ENCODE measurements at regions not wholly inside any gene's neighbourhood (a gene's known extent, or its start where the extent isn't known, plus 50 kb on each side); places are given as distances from the start of the nearest gene placed in this dataset.

DNA sequence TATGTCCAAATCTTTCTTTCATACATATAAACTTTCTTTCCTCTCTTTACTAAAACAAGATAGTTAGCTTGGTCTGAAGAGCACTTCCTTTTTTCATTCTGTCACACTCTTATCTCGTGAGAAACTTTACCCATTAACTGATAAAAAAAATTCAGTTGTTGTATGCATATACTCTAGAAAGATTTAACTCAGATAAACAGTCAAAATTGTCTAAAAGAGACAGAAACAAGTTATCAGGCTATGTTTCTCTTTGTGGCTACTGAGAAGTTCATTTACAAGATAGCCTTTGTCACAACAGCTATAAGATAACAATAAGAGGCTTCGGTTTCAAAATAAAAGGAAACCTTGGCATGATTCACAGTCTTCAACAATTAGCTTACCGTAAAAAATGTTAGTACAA, 235.7 kb upstream of the ATP10A start:
- H3K27me3 ChIP-seq (ENCODE audit: control insufficient read depth, insufficient read depth, low read length), result no peaks in the 10 kb centered on the region
- H3K4me1 ChIP-seq (ENCODE audit: control insufficient read depth, insufficient read depth, low read length), result no peaks in the 10 kb centered on the region
- no peak overlapping the region for H3K4me3 ChIP-seq (ENCODE audit: low read length)
- no peak overlapping the region for H3K27ac ChIP-seq (ENCODE audit: low read depth, low read length)
- H3K9ac ChIP-seq (ENCODE audit: low read length), result no peak overlapping the region
- no peaks in the 10 kb centered on the region for H3K36me3 ChIP-seq (ENCODE audit: control insufficient read depth, insufficient read depth, low read length)

DNA sequence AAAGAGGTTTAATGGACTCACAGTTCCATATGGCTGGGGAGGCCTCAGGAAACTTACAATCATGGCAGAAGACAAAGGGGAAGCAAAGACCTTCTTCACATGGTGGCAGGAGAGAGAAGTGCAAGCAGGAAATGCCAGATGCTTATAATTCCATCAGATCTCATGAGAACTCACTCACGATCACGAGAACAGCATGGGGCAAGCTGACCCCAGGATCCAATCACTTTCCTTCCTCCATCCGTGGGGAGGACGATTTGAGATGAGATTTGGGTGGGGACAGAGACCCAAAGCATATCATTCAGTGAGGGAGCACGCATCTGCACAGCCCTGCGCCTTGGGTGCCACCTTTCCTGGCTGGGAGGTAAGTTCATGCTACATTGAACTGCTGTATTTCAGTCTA, 234.1 kb upstream of the ATP10A start:
- H3K36me3 ChIP-seq (ENCODE audit: control insufficient read depth, insufficient read depth, low read length), result no peaks in the 10 kb centered on the region
- H3K27ac ChIP-seq (ENCODE audit: low read depth, low read length), result no peak overlapping the region
- no peak overlapping the region for H3K4me3 ChIP-seq (ENCODE audit: low read length)
- no peaks in the 10 kb centered on the region for H3K27me3 ChIP-seq (ENCODE audit: control insufficient read depth, insufficient read depth, low read length)
- H3K4me1 ChIP-seq (ENCODE audit: control insufficient read depth, insufficient read depth, low read length), result no peaks in the 10 kb centered on the region
- H3K9ac ChIP-seq (ENCODE audit: low read length), result no peak overlapping the region

DNA sequence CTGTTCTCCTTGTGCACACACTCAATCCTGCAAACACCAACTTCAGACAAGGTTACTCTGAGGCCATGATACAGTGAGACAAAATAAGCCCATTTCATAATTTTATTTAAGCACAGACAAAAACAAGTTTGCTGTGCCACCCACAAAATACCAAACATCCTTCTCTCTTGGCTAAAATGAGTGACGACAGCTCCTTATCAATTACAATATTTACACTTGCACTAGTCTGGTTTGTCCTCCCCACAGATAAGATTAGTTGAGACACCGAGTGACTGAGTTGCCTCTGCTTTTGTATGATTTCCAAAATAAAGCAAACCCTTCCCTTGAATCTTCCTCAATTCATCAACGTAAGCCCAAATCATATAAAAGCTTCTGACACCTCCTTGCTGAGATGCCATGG, 233.5 kb upstream of the ATP10A start:
- Histone ChIP-seq H3K4me1 (ENCODE audit: control insufficient read depth, insufficient read depth, low read length) (no peaks in the 10 kb centered on the region), H3K4me3 (ENCODE audit: low read length) (no peak overlapping the region), H3K27ac (ENCODE audit: low read depth, low read length) (no peak overlapping the region), H3K27me3 (ENCODE audit: control insufficient read depth, insufficient read depth, low read length) (no peaks in the 10 kb centered on the region), H3K36me3 (ENCODE audit: control insufficient read depth, insufficient read depth, low read length) (no peaks in the 10 kb centered on the region), H3K9ac (ENCODE audit: low read length) (no peak overlapping the region)

DNA sequence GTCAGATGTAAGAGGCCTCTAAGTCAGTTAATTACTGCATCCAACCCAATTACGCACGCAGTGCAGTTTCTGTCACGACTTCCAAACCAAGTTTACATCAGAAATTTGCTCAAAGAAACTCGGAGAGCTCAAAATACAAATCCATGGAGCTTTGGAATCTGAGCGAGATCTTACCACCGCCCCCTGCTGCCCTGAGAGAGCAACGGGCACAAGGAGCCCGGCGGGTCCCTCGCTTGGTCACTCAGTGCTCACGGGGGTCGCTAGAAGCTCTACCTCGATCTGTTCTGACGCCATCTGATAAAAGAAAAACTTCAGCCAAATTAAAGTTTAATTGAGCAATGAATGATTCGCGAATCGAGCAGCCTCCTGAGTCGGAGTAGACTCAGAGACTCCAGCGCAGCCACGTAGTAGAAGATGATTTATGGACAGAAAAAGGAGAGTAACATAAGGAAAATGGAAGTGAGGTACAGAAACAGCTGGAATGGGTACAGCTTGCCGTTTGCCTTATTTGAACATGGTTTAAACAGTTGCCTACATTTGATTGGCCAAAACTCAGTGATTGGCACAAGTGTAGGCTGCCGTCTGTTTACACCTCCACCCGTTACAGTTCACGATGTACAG, 232.7 kb upstream of the ATP10A start:
- Histone ChIP-seq H3K9ac (ENCODE audit: low read length) (no peak overlapping the region), H3K27me3 (ENCODE audit: control insufficient read depth, insufficient read depth, low read length) (no peaks in the 10 kb centered on the region), H3K4me1 (ENCODE audit: control insufficient read depth, insufficient read depth, low read length) (no peaks in the 10 kb centered on the region), H3K36me3 (ENCODE audit: control insufficient read depth, insufficient read depth, low read length) (no peaks in the 10 kb centered on the region), H3K27ac (ENCODE audit: low read depth, low read length) (no peak overlapping the region), H3K4me3 (ENCODE audit: low read length) (no peak overlapping the region)

DNA sequence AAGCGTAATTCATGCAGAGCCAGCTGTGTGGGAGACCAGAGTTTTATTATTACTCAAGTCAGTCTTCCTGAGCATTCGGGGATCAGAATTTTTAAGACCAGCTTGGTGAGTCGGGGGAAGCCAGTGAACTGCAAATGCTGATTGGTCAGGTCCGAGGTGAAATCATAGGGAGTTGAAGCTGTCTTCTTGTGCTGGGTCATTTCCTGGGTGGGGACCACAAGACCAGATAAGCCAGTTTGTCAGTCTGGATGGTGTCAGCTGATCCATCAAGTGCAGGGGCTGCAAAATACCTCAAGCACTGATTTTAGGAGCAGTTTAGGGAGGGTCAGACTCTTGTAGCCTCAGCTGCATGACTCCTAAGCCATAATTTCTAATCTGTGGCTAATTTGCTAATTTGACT, 228.1 kb upstream of the ATP10A start:
- Histone ChIP-seq H3K27ac (ENCODE audit: low read depth, low read length) (no peak overlapping the region), H3K9ac (ENCODE audit: low read length) (no peak overlapping the region), H3K4me1 (ENCODE audit: control insufficient read depth, insufficient read depth, low read length) (no peaks in the 10 kb centered on the region), H3K27me3 (ENCODE audit: control insufficient read depth, insufficient read depth, low read length) (no peaks in the 10 kb centered on the region), H3K4me3 (ENCODE audit: low read length) (no peak overlapping the region), H3K36me3 (ENCODE audit: control insufficient read depth, insufficient read depth, low read length) (no peaks in the 10 kb centered on the region)

DNA sequence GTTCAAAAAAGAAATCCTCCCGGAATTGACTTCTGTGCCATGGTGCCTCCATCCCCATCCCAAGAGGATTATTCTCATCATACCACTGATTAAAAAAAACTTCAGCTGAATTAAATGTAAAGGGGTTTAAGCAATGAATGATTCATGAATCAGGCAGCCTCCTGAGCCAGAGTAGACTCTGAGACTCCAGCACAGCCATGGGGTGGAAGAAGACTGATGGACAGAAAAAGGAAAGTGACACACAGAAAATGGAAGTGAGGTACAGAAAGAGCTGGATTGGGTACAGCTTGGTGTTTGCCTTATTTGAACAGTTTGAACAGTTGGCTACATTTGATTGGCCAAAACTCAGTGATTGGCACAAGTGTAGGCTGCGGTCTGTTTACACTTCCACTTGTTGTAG, 224.8 kb upstream of the ATP10A start:
- Histone ChIP-seq H3K27ac (ENCODE audit: low read depth, low read length) (no peak overlapping the region), H3K4me1 (ENCODE audit: control insufficient read depth, insufficient read depth, low read length) (no peaks in the 10 kb centered on the region), H3K4me3 (ENCODE audit: low read length) (no peak overlapping the region), H3K36me3 (ENCODE audit: control insufficient read depth, insufficient read depth, low read length) (no peaks in the 10 kb centered on the region), H3K9ac (ENCODE audit: low read length) (no peak overlapping the region), H3K27me3 (ENCODE audit: control insufficient read depth, insufficient read depth, low read length) (no peaks in the 10 kb centered on the region)

DNA sequence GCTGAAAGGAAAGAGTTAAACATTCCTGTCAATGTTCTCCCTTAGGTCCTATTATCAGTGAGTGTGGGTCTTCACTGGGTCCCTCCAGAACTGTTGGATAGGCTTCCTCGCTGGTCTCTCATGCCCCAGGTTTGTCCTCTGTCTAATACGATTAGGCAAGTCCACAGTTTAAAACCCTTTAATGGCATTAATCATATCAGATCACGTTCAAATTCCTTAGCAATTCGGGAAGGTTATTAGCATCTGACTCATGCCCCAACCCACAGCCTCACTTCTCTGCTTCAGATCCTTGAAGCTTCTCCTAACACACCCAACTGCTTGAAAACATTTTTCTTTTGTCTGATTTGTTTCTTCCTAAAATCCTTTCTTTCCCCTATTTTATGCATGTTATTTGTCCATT, 224.3 kb upstream of the ATP10A start:
- H3K4me1 ChIP-seq (ENCODE audit: control insufficient read depth, insufficient read depth, low read length), result no peaks in the 10 kb centered on the region
- H3K9ac ChIP-seq (ENCODE audit: low read length), result no peak overlapping the region
- H3K4me3 ChIP-seq (ENCODE audit: low read length), result no peak overlapping the region
- H3K36me3 ChIP-seq (ENCODE audit: control insufficient read depth, insufficient read depth, low read length), result no peaks in the 10 kb centered on the region
- no peak overlapping the region for H3K27ac ChIP-seq (ENCODE audit: low read depth, low read length)
- H3K27me3 ChIP-seq (ENCODE audit: control insufficient read depth, insufficient read depth, low read length), result no peaks in the 10 kb centered on the region

DNA sequence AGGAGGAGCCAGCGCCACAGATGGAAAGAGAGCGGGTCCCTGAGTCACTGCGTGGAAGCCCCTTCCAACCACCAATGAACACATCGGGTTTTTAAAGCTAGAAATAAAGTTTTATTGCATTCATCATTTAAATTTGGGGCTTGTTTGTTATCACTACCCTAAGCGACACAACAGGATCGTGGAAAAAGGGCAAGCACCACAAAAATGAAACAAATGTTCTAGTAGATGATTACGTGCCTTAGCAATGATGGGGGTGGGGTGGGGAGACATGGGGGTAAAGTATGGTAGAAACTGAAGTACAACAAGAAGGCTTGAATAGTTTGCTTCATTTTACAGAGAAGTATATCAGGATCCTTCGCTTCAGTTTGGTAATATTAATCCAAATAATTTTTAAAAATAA, 221.6 kb upstream of the ATP10A start:
- Histone ChIP-seq H3K4me3 (ENCODE audit: low read length) (no peak overlapping the region), H3K9ac (ENCODE audit: low read length) (no peak overlapping the region), H3K27me3 (ENCODE audit: control insufficient read depth, insufficient read depth, low read length) (no peaks in the 10 kb centered on the region), H3K27ac (ENCODE audit: low read depth, low read length) (no peak overlapping the region), H3K4me1 (ENCODE audit: control insufficient read depth, insufficient read depth, low read length) (no peaks in the 10 kb centered on the region), H3K36me3 (ENCODE audit: control insufficient read depth, insufficient read depth, low read length) (no peaks in the 10 kb centered on the region)

DNA sequence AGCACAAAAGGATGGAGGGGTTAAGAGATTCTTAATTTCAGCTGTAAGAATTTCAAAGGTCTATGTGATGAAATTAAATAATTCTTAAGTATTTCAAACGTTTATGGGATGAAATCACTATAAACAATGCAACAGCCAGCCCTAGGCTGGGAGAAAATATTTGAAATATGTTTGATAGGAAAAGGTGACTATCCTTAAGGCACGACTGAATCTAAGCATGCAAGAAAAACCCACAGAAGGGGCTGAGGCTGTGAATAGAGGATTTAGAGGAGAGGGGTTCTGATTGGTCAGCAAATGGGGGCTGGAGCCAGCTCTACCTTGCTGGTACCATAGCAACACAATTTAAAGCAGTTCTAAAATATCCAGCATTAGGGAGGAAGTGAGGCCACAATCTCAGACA, 220.8 kb upstream of the ATP10A start:
- H3K27me3 ChIP-seq (ENCODE audit: control insufficient read depth, insufficient read depth, low read length), result no peaks in the 10 kb centered on the region
- no peaks in the 10 kb centered on the region for H3K4me1 ChIP-seq (ENCODE audit: control insufficient read depth, insufficient read depth, low read length)
- no peak overlapping the region for H3K4me3 ChIP-seq (ENCODE audit: low read length)
- no peaks in the 10 kb centered on the region for H3K36me3 ChIP-seq (ENCODE audit: control insufficient read depth, insufficient read depth, low read length)
- H3K27ac ChIP-seq (ENCODE audit: low read depth, low read length), result no peak overlapping the region
- H3K9ac ChIP-seq (ENCODE audit: low read length), result no peak overlapping the region

DNA sequence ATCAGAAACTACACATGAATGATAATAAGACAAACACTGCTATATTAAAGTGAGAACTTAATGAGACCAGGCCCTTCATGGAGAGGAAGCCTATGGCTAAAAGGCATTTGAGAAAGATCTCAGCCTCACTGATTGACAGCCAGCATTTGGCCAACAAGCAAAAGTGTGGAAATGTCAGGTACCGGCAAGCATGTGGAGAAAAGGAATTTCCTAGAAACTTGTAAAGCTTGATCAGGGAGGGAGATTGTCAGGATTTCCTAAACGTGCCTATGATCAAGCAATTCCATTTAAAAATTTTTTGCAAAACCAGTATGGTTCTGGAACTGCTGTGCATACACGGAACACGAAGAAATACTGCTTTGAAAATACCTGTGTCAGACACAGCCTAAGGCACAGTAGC, 220.3 kb upstream of the ATP10A start:
- Histone ChIP-seq H3K36me3 (ENCODE audit: control insufficient read depth, insufficient read depth, low read length) (no peaks in the 10 kb centered on the region), H3K4me1 (ENCODE audit: control insufficient read depth, insufficient read depth, low read length) (no peaks in the 10 kb centered on the region), H3K27me3 (ENCODE audit: control insufficient read depth, insufficient read depth, low read length) (no peaks in the 10 kb centered on the region), H3K4me3 (ENCODE audit: low read length) (no peak overlapping the region), H3K9ac (ENCODE audit: low read length) (no peak overlapping the region), H3K27ac (ENCODE audit: low read depth, low read length) (peak overlapping the region; percentile 93)

DNA sequence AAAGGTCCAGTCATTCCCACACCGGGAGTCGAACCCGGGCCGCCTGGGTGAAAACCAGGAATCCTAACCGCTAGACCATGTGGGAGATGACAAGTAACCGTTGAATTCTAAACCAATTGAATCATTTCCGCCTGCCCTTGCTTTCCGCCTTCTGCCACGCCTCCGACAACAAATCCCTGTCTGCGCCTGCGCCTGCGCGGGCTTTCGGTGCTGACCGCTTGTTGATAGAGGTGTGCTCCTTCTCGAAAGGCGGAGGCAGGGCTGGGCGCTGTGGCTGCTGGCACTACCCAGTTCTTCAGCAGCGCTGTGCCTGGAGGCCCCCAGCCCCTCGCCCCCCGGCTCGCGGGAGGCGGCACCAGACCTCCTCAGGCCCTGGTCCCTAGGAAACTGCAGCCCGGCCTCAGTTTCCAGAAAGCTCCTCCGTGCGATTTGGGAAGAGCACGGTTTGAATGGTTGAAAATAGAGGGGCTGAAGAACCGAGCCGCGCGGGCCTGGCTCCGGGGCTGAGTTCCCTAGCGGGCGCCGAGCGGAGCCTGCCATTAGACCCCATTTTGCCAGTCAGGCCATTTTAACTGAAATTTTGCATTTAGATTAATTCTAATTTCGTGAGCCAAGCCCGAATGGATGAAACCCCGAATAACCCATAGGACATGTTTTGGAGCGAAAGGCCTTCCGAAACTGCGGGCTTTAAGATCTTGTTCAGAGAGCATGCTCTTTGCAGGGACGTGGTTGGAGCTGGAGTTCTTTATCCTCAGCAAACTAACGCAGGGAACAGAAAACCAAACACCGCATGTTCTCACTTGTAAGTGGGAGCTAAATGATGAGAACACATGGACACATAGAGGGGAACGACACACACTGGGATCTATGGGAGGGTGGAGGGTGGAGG, 219.3 kb upstream of the ATP10A start:
- Histone ChIP-seq H3K4me1 (ENCODE audit: control insufficient read depth, insufficient read depth, low read length) (no peaks in the 10 kb centered on the region), H3K27ac (ENCODE audit: low read depth, low read length) (peak overlapping the region; percentile 93), H3K9ac (ENCODE audit: low read length) (peak overlapping the region; percentile 51), H3K27me3 (ENCODE audit: control insufficient read depth, insufficient read depth, low read length) (no peaks in the 10 kb centered on the region), H3K36me3 (ENCODE audit: control insufficient read depth, insufficient read depth, low read length) (no peaks in the 10 kb centered on the region), H3K4me3 (ENCODE audit: low read length) (peak overlapping the region; percentile 82)

DNA sequence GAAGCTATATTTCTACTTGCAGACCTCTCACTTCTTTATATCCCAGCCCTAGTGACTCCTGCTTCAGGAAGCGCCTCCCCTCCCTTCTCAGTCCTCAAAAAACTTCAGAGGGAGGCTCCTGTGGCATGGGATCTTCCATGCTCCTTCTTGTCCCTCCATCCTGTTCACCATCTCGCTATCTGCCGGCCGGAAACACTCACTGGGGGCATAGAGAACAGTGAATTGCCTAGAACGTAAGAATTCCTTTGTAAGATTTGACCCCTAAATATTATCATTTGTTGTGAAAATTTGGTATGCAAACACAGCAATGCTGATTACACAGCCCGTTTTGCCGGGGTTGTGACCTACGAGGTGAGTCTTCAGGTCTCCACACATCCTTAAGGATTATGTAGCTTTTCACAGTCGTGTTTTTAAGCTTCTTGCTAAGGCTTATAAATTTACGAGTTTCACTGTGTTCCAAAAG, 218.7 kb upstream of the ATP10A start:
- Histone ChIP-seq H3K36me3 (ENCODE audit: control insufficient read depth, insufficient read depth, low read length) (no peaks in the 10 kb centered on the region), H3K27ac (ENCODE audit: low read depth, low read length) (peak overlapping the region; percentile 38), H3K27me3 (ENCODE audit: control insufficient read depth, insufficient read depth, low read length) (no peaks in the 10 kb centered on the region), H3K4me3 (ENCODE audit: low read length) (no peak overlapping the region), H3K9ac (ENCODE audit: low read length) (no peak overlapping the region), H3K4me1 (ENCODE audit: control insufficient read depth, insufficient read depth, low read length) (no peaks in the 10 kb centered on the region)

DNA sequence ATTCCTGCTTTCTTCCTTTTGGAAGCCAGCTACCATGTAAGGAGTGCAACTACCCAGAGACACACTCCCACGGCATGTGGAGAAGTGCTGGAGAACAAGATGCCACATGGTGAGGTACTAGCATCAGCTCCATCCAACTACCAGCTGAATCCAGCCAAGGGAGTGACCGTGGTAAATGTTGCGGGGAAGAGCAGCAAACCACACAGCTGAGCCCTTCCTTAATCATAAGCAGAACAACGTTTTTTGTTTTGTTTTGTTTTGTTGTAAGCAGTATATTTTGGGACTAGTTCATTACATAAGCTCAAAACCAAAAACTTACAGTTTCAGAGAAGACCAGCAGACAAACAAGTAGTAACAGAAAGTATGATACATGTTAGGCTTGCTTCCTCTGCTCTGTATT, 212.6 kb upstream of the ATP10A start:
- no peak overlapping the region for H3K4me3 ChIP-seq (ENCODE audit: low read length)
- no peak overlapping the region for H3K9ac ChIP-seq (ENCODE audit: low read length)
- no peaks in the 10 kb centered on the region for H3K4me1 ChIP-seq (ENCODE audit: control insufficient read depth, insufficient read depth, low read length)
- H3K27me3 ChIP-seq (ENCODE audit: control insufficient read depth, insufficient read depth, low read length), result no peaks in the 10 kb centered on the region
- no peaks in the 10 kb centered on the region for H3K36me3 ChIP-seq (ENCODE audit: control insufficient read depth, insufficient read depth, low read length)
- H3K27ac ChIP-seq (ENCODE audit: low read depth, low read length), result no peak overlapping the region

Data from rectal smooth muscle tissue (tissue), 1 donor.